ENCODE measurements at regions not wholly inside any gene's neighbourhood (a gene's known extent, or its start where the extent isn't known, plus 50 kb on each side); places are given as distances from the start of the nearest gene placed in this dataset.

- no peak for TF ChIP-seq YY1 (IDR thresholded peaks at IDR 0.05; ENCODE audit: insufficient read depth, insufficient read length)
- no peak for TF ChIP-seq ZNF274 (IDR thresholded peaks at IDR 0.05; ENCODE audit: low read depth, low read length)
Observed at GRCh38 chr5:126062398-126063221, 360.6 kb upstream of the GRAMD2B start.
